B cell (primary cell): ENCODE measurements at regions not wholly inside any gene's neighbourhood (a gene's known extent, or its start where the extent isn't known, plus 50 kb on each side); places are given as distances from the start of the nearest gene placed in this dataset.
"Not testable (repeated sequence)": the region's sequence is repeated elsewhere in the genome, so short reads cannot be mapped to it uniquely, and the experiment has no call there.

Experiments used
- ATAC-seq: fragments of 200-7000 bp; cut with Tn5 transposase; one replicate; pipeline ENCODE4 v1.10.0; 2021; ENCODE audit warnings: low read depth, mild to moderate bottlenecking, moderate number of reproducible peaks, moderate library complexity
- CTCF ChIA-PET: fragments of 350-600 bp; sonication (Branson Sonifier 250); formaldehyde crosslinking; loops from one replicate; lab custom pipeline; 2021; ENCODE audit warnings: antibody characterized with exemption, inconsistent platforms; lab: Charles Lee
- POLR2A ChIA-PET: fragments of 350-600 bp; sonication (Branson Sonifier 250); formaldehyde crosslinking; loops from one replicate; lab custom pipeline; 2021; ENCODE audit warnings: antibody characterized with exemption; lab: Charles Lee
- DNase-seq: peaks from one replicate; pipeline ENCODE4 v3.0.0; 2013
- H2AFZ ChIP-seq: 2 replicates; pipeline ENCODE4 v1.6.1; 2012; ENCODE audit warnings: mild to moderate bottlenecking, low read depth, low read length; ENCODE audit not compliant: insufficient read depth, poor library complexity, severe bottlenecking
- H3K27ac ChIP-seq, 2 donors: 1 replicate in 1 of 2; 2 replicates in 1 of 2; pipeline ENCODE4 v1.5.1; 2012 to 2013; ENCODE audit warnings: low read length in 2 of 2, mild to moderate bottlenecking in 2 of 2, moderate library complexity in 1 of 2
- H3K27me3 ChIP-seq, 4 experiments: fragments of 200-600 bp in 1 of 4; sonication (generic) in 1 of 4; replicated peaks in 1 of 4; 1 replicate in 2 of 4; 2 replicates in 2 of 4; pipeline versions ENCODE4 v1.6.1 to v1.7.0; 2013 to 2016; ENCODE audit warnings: low read length in 3 of 4, mild to moderate bottlenecking in 2 of 4, mixed read lengths in 1 of 4, moderate library complexity in 1 of 4; ENCODE audit not compliant: insufficient read depth in 4 of 4, control insufficient read depth in 3 of 4; ENCODE audit errors: control extremely low read depth in 1 of 4
- H3K36me3 ChIP-seq, 2 experiments: replicated peaks in 1 of 2; 1 replicate in 1 of 2; 2 replicates in 1 of 2; pipeline versions ENCODE4 v1.6.1 to v1.7.1; 2013; ENCODE audit warnings: low read length in 1 of 2; ENCODE audit not compliant: insufficient read depth in 2 of 2, control insufficient read depth in 1 of 2; ENCODE audit errors: control extremely low read depth in 1 of 2, extremely low read depth in 1 of 2
- H3K4me1 ChIP-seq, 2 donors: fragments of 200-600 bp in 1 of 2; sonication (generic) in 1 of 2; 1 replicate in 1 of 2; 2 replicates in 1 of 2; pipeline versions ENCODE4 v1.5.1 to v1.6.1; 2013 to 2017; ENCODE audit warnings: low read length in 2 of 2; ENCODE audit not compliant: control insufficient read depth in 2 of 2, insufficient read depth in 2 of 2
- H3K4me2 ChIP-seq: replicated peaks from 2 replicates; pipeline ENCODE3; 2012; ENCODE audit warnings: mild to moderate bottlenecking, low read depth, low read length; ENCODE audit not compliant: poor library complexity, severe bottlenecking
- H3K4me3 ChIP-seq, 5 experiments: fragments of 200-600 bp in 1 of 5; sonication (generic) in 1 of 5; 1 replicate in 3 of 5; 2 replicates in 2 of 5; pipeline versions ENCODE4 v1.5.1 to v1.7.0; 2011 to 2016; ENCODE audit warnings: low read length in 4 of 5, mild to moderate bottlenecking in 4 of 5, low read depth in 2 of 5, control low read depth in 1 of 5, moderate library complexity in 1 of 5; ENCODE audit not compliant: insufficient read depth in 1 of 5; ENCODE audit errors: control extremely low read depth in 1 of 5, extremely low read depth in 1 of 5
- H3K79me2 ChIP-seq: fragments of 200-600 bp; sonication (generic); one replicate; pipeline ENCODE4 v1.6.0; 2016; ENCODE audit warnings: low read length; ENCODE audit not compliant: control insufficient read depth, insufficient read depth
- H3K9ac ChIP-seq: fragments of 200-600 bp; sonication (generic); 2 replicates; pipeline ENCODE4 v1.6.1; 2017; ENCODE audit warnings: mild to moderate bottlenecking, low read length, moderate library complexity
- H3K9me3 ChIP-seq, 3 donors: one replicate each; pipeline versions ENCODE4 v1.6.1 to v1.7.1; 2013; ENCODE audit warnings: low read length in 2 of 3; ENCODE audit not compliant: control insufficient read depth in 2 of 3, insufficient read depth in 1 of 3; ENCODE audit errors: control extremely low read depth in 1 of 3
- H4K20me1 ChIP-seq: 2 replicates; pipeline ENCODE4 v1.6.0; 2012; ENCODE audit warnings: mild to moderate bottlenecking, low read length; ENCODE audit not compliant: insufficient read depth, control insufficient read depth, poor library complexity, severe bottlenecking
- H3K27ac Mint-ChIP-seq: one replicate; pipeline ENCODE4 v1.8.0; 2021; ENCODE audit warnings: mixed read lengths
- H3K27me3 Mint-ChIP-seq: one replicate; pipeline ENCODE4 v1.8.0; 2021; ENCODE audit warnings: mixed read lengths
- H3K4me1 Mint-ChIP-seq: one replicate; pipeline ENCODE4 v1.8.0; 2021; ENCODE audit warnings: mixed read lengths
- H3K4me3 Mint-ChIP-seq: one replicate; pipeline ENCODE4 v1.8.0; 2021; ENCODE audit warnings: mixed read lengths
- H3K9me3 Mint-ChIP-seq: one replicate; pipeline ENCODE4 v1.8.0; 2022; ENCODE audit warnings: mixed read lengths; ENCODE audit not compliant: insufficient read depth
- WGBS: methylation state at CpG from one replicate; pipeline ENCODE4 v1.1.5; 2013; ENCODE audit warnings: missing lambda C conversion rate; ENCODE audit not compliant: insufficient coverage; 5-methylcytosine and 5-hydroxymethylcytosine counted together
- intact Hi-C: fragments of 100-400 bp; cut with micrococcal nuclease; formaldehyde crosslinking; loops from one replicate; pipeline ENCODE4 v1.10.0; 2022

- peaks cover 0 to 11% (median 0%) of the 10 kb centered on the region in 3 donors for H3K9me3 ChIP-seq
- POLR2A ChIA-PET, ATAC-seq, H3K36me3 ChIP-seq, DNase-seq, H2AFZ ChIP-seq, H3K4me3 Mint-ChIP-seq, H4K20me1 ChIP-seq, H3K27ac Mint-ChIP-seq, H3K27me3 Mint-ChIP-seq, H3K27ac ChIP-seq, H3K27me3 ChIP-seq, H3K9me3 Mint-ChIP-seq, intact Hi-C loops, H3K4me1 Mint-ChIP-seq, H3K4me2 ChIP-seq, H3K9ac ChIP-seq, H3K4me1 ChIP-seq, CTCF ChIA-PET, H3K4me3 ChIP-seq, H3K79me2 ChIP-seq: not testable (repeated sequence)
- WGBS = 69% methylated on average over 3 of the region's 3 CpGs
Measured at GRCh38 chr21:9903579-9903978, 617.8 kb upstream of the TPTE start.

- H3K27me3 ChIP-seq, H3K9me3 Mint-ChIP-seq, H3K4me2 ChIP-seq, H3K27ac ChIP-seq, H3K79me2 ChIP-seq, H3K36me3 ChIP-seq, H3K9ac ChIP-seq, H3K27ac Mint-ChIP-seq, H3K27me3 Mint-ChIP-seq, H3K4me3 Mint-ChIP-seq, H2AFZ ChIP-seq, POLR2A ChIA-PET, CTCF ChIA-PET, intact Hi-C loops, H4K20me1 ChIP-seq, H3K9me3 ChIP-seq, H3K4me3 ChIP-seq, H3K4me1 Mint-ChIP-seq, DNase-seq, H3K4me1 ChIP-seq, ATAC-seq: not testable (repeated sequence)
- 38% methylated on average over 2 of the region's 5 CpGs for WGBS
Measured at GRCh38 chr21:9914135-9914534, 607.2 kb upstream of the TPTE start.

GRCh38 chr21:9919446-9919845 is 601.9 kb upstream of the TPTE start:
- intact Hi-C loops, H3K4me2 ChIP-seq, H3K79me2 ChIP-seq, H3K9ac ChIP-seq, H3K27ac ChIP-seq, ATAC-seq, H3K27ac Mint-ChIP-seq, H3K4me3 ChIP-seq, H3K4me1 Mint-ChIP-seq, H4K20me1 ChIP-seq, CTCF ChIA-PET, H2AFZ ChIP-seq, H3K27me3 ChIP-seq, H3K4me3 Mint-ChIP-seq, H3K4me1 ChIP-seq, H3K36me3 ChIP-seq, H3K9me3 ChIP-seq, H3K27me3 Mint-ChIP-seq, POLR2A ChIA-PET, DNase-seq, H3K9me3 Mint-ChIP-seq: not testable (repeated sequence)
- no CpG with 5 or more reads among the region's 1 CpG for WGBS

GRCh38 chr21:9943639-9944038 is 577.7 kb upstream of the TPTE start:
- H3K9me3 ChIP-seq, H3K27me3 Mint-ChIP-seq, H4K20me1 ChIP-seq, ATAC-seq, H3K9ac ChIP-seq, CTCF ChIA-PET, DNase-seq, H3K4me3 Mint-ChIP-seq, H3K4me1 Mint-ChIP-seq, H3K79me2 ChIP-seq, H2AFZ ChIP-seq, H3K4me1 ChIP-seq, H3K27ac Mint-ChIP-seq, intact Hi-C loops, POLR2A ChIA-PET, H3K36me3 ChIP-seq, H3K27ac ChIP-seq, H3K4me2 ChIP-seq, H3K4me3 ChIP-seq, H3K27me3 ChIP-seq: not testable (repeated sequence)
- 82% methylated on average over 7 of the region's 7 CpGs for WGBS
- peaks cover 12% of the 10 kb centered on the region for H3K9me3 Mint-ChIP-seq
